HCT116 (cell line): ENCODE measurements at regions not wholly inside any gene's neighbourhood (a gene's known extent, or its start where the extent isn't known, plus 50 kb on each side); places are given as distances from the start of the nearest gene placed in this dataset.

ENCODE experiments used
- ATAC-seq: fragments of 200-7000 bp; cut with Tn5 transposase; 2 replicates; pipeline ENCODE4 v1.9.1; 2020; ENCODE audit warnings: mild to moderate bottlenecking, moderate library complexity
- BruUV-seq: library from RNA; stranded (reverse); fragments of 400-500 nt; replicated peaks from 2 replicates; lab custom pipeline; 2021; lab: Mats Ljungman, UMichigan
- CTCF ChIA-PET: fragments of 300-600 bp; sonication (Branson Sonifier 250); formaldehyde crosslinking; loops from one replicate; lab custom pipeline; 2021; ENCODE audit warnings: antibody characterized with exemption; lab: Charles Lee
- POLR2A ChIA-PET: fragments of 300-600, 350-600 bp; sonication (Branson Sonifier 250); formaldehyde crosslinking; loops from one replicate; lab custom pipeline; 2021; ENCODE audit warnings: antibody characterized with exemption; lab: Charles Lee
- RAD21 ChIA-PET, 2 experiments: fragments of 300-600 bp; sonication (Branson Sonifier 250); formaldehyde crosslinking; loops; one replicate each; lab custom pipeline; 2023; ENCODE audit warnings: low total read pairs in 2 of 2; ENCODE audit not compliant: uncharacterized antibody in 2 of 2, unreplicated experiment in 2 of 2, low non-redundant PET in 1 of 2; lab: Charles Lee
- DNase-seq: peaks from one replicate; pipeline ENCODE4 v3.0.0-alpha.2; 2010; ENCODE audit warnings: low read depth, low spot score
- H2AFZ ChIP-seq: fragments of 200-600 bp; shearing (Covaris generic), sonication (generic); 2 replicates; pipeline ENCODE4 v1.6.1; 2017; ENCODE audit warnings: low read depth, mixed run types, mixed read lengths, antibody characterized with exemption, low read length; ENCODE audit not compliant: poor library complexity, severe bottlenecking
- H3K27ac ChIP-seq: 2 replicates; pipeline ENCODE4 v1.5.1; 2012; ENCODE audit warnings: low read depth, low read length
- H3K27me3 ChIP-seq: fragments of 200-600 bp; sonication (generic); 2 replicates; pipeline ENCODE4 v1.6.1; 2016; ENCODE audit warnings: mixed run types, low read length, mixed read lengths; ENCODE audit not compliant: insufficient read depth
- H3K36me3 ChIP-seq, 2 experiments: fragments of 200-500 bp in 1 of 2; fragments of 200-600 bp in 1 of 2; sonication (Bioruptor generic) in 1 of 2; sonication (generic) in 1 of 2; 2 replicates each; pipeline versions ENCODE4 v1.5.1 to v1.6.1; 2014 to 2016; ENCODE audit warnings: low read length in 2 of 2, inconsistent platforms in 1 of 2, mixed read lengths in 1 of 2, mixed run types in 1 of 2; ENCODE audit not compliant: insufficient read depth in 2 of 2, control insufficient read depth in 1 of 2
- H3K4me1 ChIP-seq, 2 experiments: fragments of 200-600 bp in 1 of 2; sonication (generic) in 1 of 2; 2 replicates each; pipeline versions ENCODE4 v1.5.1 to v1.6.1; 2012 to 2017; ENCODE audit warnings: low read length in 2 of 2, inconsistent platforms in 1 of 2, mild to moderate bottlenecking in 1 of 2, mixed read lengths in 1 of 2, mixed run types in 1 of 2, moderate library complexity in 1 of 2; ENCODE audit not compliant: insufficient read depth in 2 of 2, control insufficient read depth in 1 of 2
- H3K4me2 ChIP-seq: fragments of 200-600 bp; sonication (generic); 2 replicates; pipeline ENCODE4 v1.6.1; 2017; ENCODE audit warnings: mixed run types, low read length, mixed read lengths
- H3K4me3 ChIP-seq, 2 experiments: fragments of 200-600 bp in 1 of 2; sonication (generic) in 1 of 2; replicated peaks in 1 of 2; 2 replicates each; pipeline ENCODE4 v1.5.1; 2011 to 2016; ENCODE audit warnings: low read length in 2 of 2, control low read depth in 1 of 2, low read depth in 1 of 2, mild to moderate bottlenecking in 1 of 2, mixed read lengths in 1 of 2, mixed run types in 1 of 2
- H3K79me2 ChIP-seq: fragments of 200-600 bp; sonication (generic); 2 replicates; pipeline ENCODE4 v1.6.1; 2017; ENCODE audit warnings: mild to moderate bottlenecking, mixed run types, low read length, moderate library complexity, mixed read lengths; ENCODE audit not compliant: insufficient read depth
- H3K9ac ChIP-seq: fragments of 200-600 bp; sonication (generic); 2 replicates; pipeline ENCODE4 v1.6.1; 2016; ENCODE audit warnings: low read length, mixed read lengths
- H3K9me2 ChIP-seq: fragments of 200-600 bp; sonication (generic), shearing (Covaris generic); 2 replicates; pipeline ENCODE4 v1.6.1; 2017; ENCODE audit warnings: mixed run types, mild to moderate bottlenecking, moderate library complexity; ENCODE audit not compliant: insufficient read depth
- H3K9me3 ChIP-seq, 2 experiments: fragments of 200-500 bp in 1 of 2; fragments of 200-600 bp in 1 of 2; sonication (Bioruptor generic) in 1 of 2; sonication (generic) in 1 of 2; 2 replicates each; pipeline ENCODE4 v1.6.1; 2014 to 2017; ENCODE audit warnings: low read length in 2 of 2, mixed read lengths in 2 of 2, inconsistent platforms in 1 of 2, low read depth in 1 of 2, mild to moderate bottlenecking in 1 of 2, mixed run types in 1 of 2, moderate library complexity in 1 of 2; ENCODE audit not compliant: control insufficient read depth in 1 of 2, insufficient read depth in 1 of 2
- H4K20me1 ChIP-seq: fragments of 200-600 bp; sonication (generic), shearing (Covaris generic); 2 replicates; pipeline ENCODE4 v1.6.1; 2017; ENCODE audit warnings: mixed run types, mild to moderate bottlenecking, moderate library complexity; ENCODE audit not compliant: insufficient read depth
- CBX3 ChIP-seq: IDR thresholded peaks from 2 replicates; pipeline ENCODE4 v1.6.1; 2012; ENCODE audit warnings: low read depth
- CEBPB ChIP-seq: IDR thresholded peaks from 2 replicates; pipeline ENCODE4 v1.6.1; 2012; ENCODE audit warnings: low read depth
- CTCF ChIP-seq, 3 experiments: fragments of 200-600 bp in 1 of 3; sonication (generic) in 1 of 3; IDR thresholded peaks in 2 of 3; conservative IDR thresholded peaks in 1 of 3; 2 replicates each; pipeline ENCODE4 v1.5.1; 2012 to 2017; ENCODE audit warnings: low read depth in 2 of 3, low read length in 2 of 3, antibody characterized with exemption in 1 of 3, borderline replicate concordance in 1 of 3, control low read depth in 1 of 3, mild to moderate bottlenecking in 1 of 3, mixed read lengths in 1 of 3, mixed run types in 1 of 3, moderate library complexity in 1 of 3; ENCODE audit not compliant: insufficient read depth in 1 of 3
- ELF1 ChIP-seq: IDR thresholded peaks from 2 replicates; pipeline ENCODE4 v1.6.1; 2012; ENCODE audit warnings: low read depth, borderline replicate concordance
- EZH2 ChIP-seq: fragments of 200-600 bp; sonication (generic); IDR thresholded peaks from 2 replicates; pipeline ENCODE4 v1.6.1; 2017; ENCODE audit warnings: antibody characterized with exemption, mixed run types
- FOSL1 ChIP-seq: IDR thresholded peaks from 2 replicates; pipeline ENCODE4 v1.6.1; 2012; ENCODE audit warnings: low read depth
- JUND ChIP-seq: IDR thresholded peaks from 2 replicates; pipeline ENCODE4 v1.6.1; 2012
- MAX ChIP-seq: IDR thresholded peaks from 2 replicates; pipeline ENCODE4 v1.6.1; 2012
- POLR2A ChIP-seq: IDR thresholded peaks from 2 replicates; pipeline ENCODE4 v1.7.0; 2011; ENCODE audit warnings: borderline replicate concordance; ENCODE audit not compliant: insufficient read depth, insufficient read length; ENCODE audit errors: extremely low read depth
- REST ChIP-seq: IDR thresholded peaks from 2 replicates; pipeline ENCODE4 v1.6.1; 2012; ENCODE audit warnings: low read depth
- SIN3A ChIP-seq: IDR thresholded peaks from 2 replicates; pipeline ENCODE4 v1.6.1; 2012; ENCODE audit warnings: low read depth
- SP1 ChIP-seq: IDR thresholded peaks from 2 replicates; pipeline ENCODE4 v1.6.1; 2012; ENCODE audit warnings: low read depth
- ZBTB33 ChIP-seq: IDR thresholded peaks from 2 replicates; pipeline ENCODE4 v1.6.1; 2011; ENCODE audit warnings: mild to moderate bottlenecking, low read length, moderate library complexity; ENCODE audit not compliant: insufficient replicate concordance; ENCODE audit errors: extremely low read depth
- ZFX ChIP-seq: fragments of 450-650 bp; IDR thresholded peaks from 2 replicates; pipeline ENCODE4 v1.6.1; 2017
- intact Hi-C: fragments of 100-400 bp; cut with micrococcal nuclease; formaldehyde crosslinking; loops from 2 replicates; pipeline ENCODE4 v1.10.0; 2022

GRCh38 chr2:10502803-10503107, 54.6 kb upstream of the ODC1 start:
- ChIA-PET CTCF (no interaction called here), RAD21 (no interaction called here), POLR2A (no interaction called here)
- peaks cover 4 to 6% of the 10 kb centered on the region in 2 experiments; a peak in 3 of 4 replicates for H3K4me1 ChIP-seq
- intact Hi-C loops: no loop called here
- H3K9me2 ChIP-seq: no peaks in the 10 kb centered on the region
- ATAC-seq: no peak
- no peak overlapping the region for H3K27ac ChIP-seq
- BruUV-seq: no TSS peak
- TF ChIP-seq POLR2A (no peak), ELF1 (no peak), FOSL1 (no peak), MAX (no peak), CBX3 (no peak), SIN3A (no peak), JUND (no peak), ZBTB33 (no peak), CTCF (IDR thresholded peaks at IDR 0.05 in 2 of 3, conservative IDR thresholded peaks at IDR 0.05 in 1 of 3; ENCODE audit: borderline replicate concordance in 1 of 3, insufficient read depth in 1 of 3, low read depth in 2 of 3, low read length in 2 of 3) (no peak), SP1 (no peak), ZFX (no peak), EZH2 (no peak), REST (no peak), CEBPB (no peak)
- TF ChIP-seq, all 23 proteins: peak for 0
- Histone ChIP-seq H3K4me2 (no peak overlapping the region), H3K36me3 (no peaks in the 10 kb centered on the region), H2AFZ (no peak overlapping the region), H3K9ac (no peak overlapping the region), H3K4me3 (no peak overlapping the region), H4K20me1 (no peaks in the 10 kb centered on the region), H3K27me3 (peaks cover 2% of the 10 kb centered on the region; the same call in 1 of the 2 replicates), H3K9me3 (no peaks in the 10 kb centered on the region), H3K79me2 (no peaks in the 10 kb centered on the region)
- no peak for DNase-seq
